ENCODE measurements at regions not wholly inside any gene's neighbourhood (a gene's known extent, or its start where the extent isn't known, plus 50 kb on each side); places are given as distances from the start of the nearest gene placed in this dataset.

- Mint-ChIP-seq H3K27ac (no peak overlapping the region), H3K4me1 (no peaks in the 10 kb centered on the region), H3K9me3 (no peaks in the 10 kb centered on the region), H3K27me3 (peaks cover 2% of the 10 kb centered on the region), H3K36me3 (no peaks in the 10 kb centered on the region), H3K4me3 (no peak overlapping the region)
Measured at GRCh38 chr2:126504949-126505348, 151.0 kb upstream of the GYPC start.

- H3K36me3 Mint-ChIP-seq, result no peaks in the 10 kb centered on the region
- no peak overlapping the region for H3K27ac Mint-ChIP-seq
- H3K9me3 Mint-ChIP-seq, result no peaks in the 10 kb centered on the region
- no peaks in the 10 kb centered on the region for H3K27me3 Mint-ChIP-seq
- peaks cover 0 to 1% (median 0%) of the 10 kb centered on the region in 3 donors for H3K4me1 Mint-ChIP-seq
- no peak overlapping the region for H3K4me3 Mint-ChIP-seq
Measured at GRCh38 chr2:126506786-126507185, 149.2 kb upstream of the GYPC start.

- no peak overlapping the region for H3K4me3 Mint-ChIP-seq
- H3K27me3 Mint-ChIP-seq, result no peaks in the 10 kb centered on the region
- H3K36me3 Mint-ChIP-seq, result no peaks in the 10 kb centered on the region
- H3K4me1 Mint-ChIP-seq, result peaks cover 0 to 1% (median 0%) of the 10 kb centered on the region in 3 donors
- no peaks in the 10 kb centered on the region for H3K9me3 Mint-ChIP-seq
- no peak overlapping the region for H3K27ac Mint-ChIP-seq
Measured at GRCh38 chr2:126507425-126507911, 148.5 kb upstream of the GYPC start.

- Mint-ChIP-seq H3K36me3 (no peaks in the 10 kb centered on the region), H3K9me3 (peaks cover 0 to 2% (median 0%) of the 10 kb centered on the region in 3 donors), H3K27ac (no peak overlapping the region), H3K27me3 (no peaks in the 10 kb centered on the region), H3K4me3 (no peak overlapping the region), H3K4me1 (peaks cover 0 to 1% (median 0%) of the 10 kb centered on the region in 3 donors)
Measured at GRCh38 chr2:126510356-126510755, 145.6 kb upstream of the GYPC start.

- Mint-ChIP-seq H3K27me3 (no peaks in the 10 kb centered on the region), H3K4me3 (no peak overlapping the region), H3K36me3 (no peaks in the 10 kb centered on the region), H3K4me1 (peaks cover 0 to 1% (median 0%) of the 10 kb centered on the region in 3 donors), H3K9me3 (peaks cover 0 to 4% (median 0%) of the 10 kb centered on the region in 3 donors), H3K27ac (no peak overlapping the region)
Measured at GRCh38 chr2:126510960-126511359, 145.0 kb upstream of the GYPC start.

GRCh38 chr2:126512026-126512425 is 143.9 kb upstream of the GYPC start:
- Mint-ChIP-seq H3K4me1 (peaks cover 0 to 1% (median 0%) of the 10 kb centered on the region in 3 donors), H3K27ac (no peak overlapping the region), H3K9me3 (peaks cover 0 to 7% (median 0%) of the 10 kb centered on the region in 3 donors), H3K27me3 (no peaks in the 10 kb centered on the region), H3K36me3 (no peaks in the 10 kb centered on the region), H3K4me3 (no peak overlapping the region)

- Mint-ChIP-seq H3K9me3 (peaks cover 0 to 7% (median 0%) of the 10 kb centered on the region in 3 donors), H3K4me3 (no peak overlapping the region), H3K27ac (no peak overlapping the region), H3K27me3 (no peaks in the 10 kb centered on the region), H3K4me1 (peaks cover 0 to 1% (median 0%) of the 10 kb centered on the region in 3 donors), H3K36me3 (no peaks in the 10 kb centered on the region)
Measured at GRCh38 chr2:126513033-126513432, 142.9 kb upstream of the GYPC start.

GRCh38 chr2:126515471-126515870 is 140.5 kb upstream of the GYPC start:
- Mint-ChIP-seq H3K4me1 (peaks cover 0 to 1% (median 0%) of the 10 kb centered on the region in 3 donors), H3K27ac (no peak overlapping the region), H3K36me3 (no peaks in the 10 kb centered on the region), H3K4me3 (no peak overlapping the region), H3K27me3 (peaks cover 2% of the 10 kb centered on the region), H3K9me3 (peaks cover 0 to 7% (median 0%) of the 10 kb centered on the region in 3 donors)

- H3K4me3 Mint-ChIP-seq, result no peak overlapping the region
- no peaks in the 10 kb centered on the region for H3K4me1 Mint-ChIP-seq
- peaks cover 4% of the 10 kb centered on the region for H3K27me3 Mint-ChIP-seq
- H3K36me3 Mint-ChIP-seq, result no peaks in the 10 kb centered on the region
- no peak overlapping the region for H3K27ac Mint-ChIP-seq
- H3K9me3 Mint-ChIP-seq, result peaks cover 0 to 7% (median 0%) of the 10 kb centered on the region in 3 donors
Measured at GRCh38 chr2:126518196-126518595, 137.8 kb upstream of the GYPC start.

- Mint-ChIP-seq H3K4me1 (no peaks in the 10 kb centered on the region), H3K27ac (no peak overlapping the region), H3K4me3 (no peak overlapping the region), H3K27me3 (peaks cover 4% of the 10 kb centered on the region), H3K9me3 (no peaks in the 10 kb centered on the region), H3K36me3 (no peaks in the 10 kb centered on the region)
Measured at GRCh38 chr2:126527836-126528490, 128.0 kb upstream of the GYPC start.

GRCh38 chr2:126531029-126531428 is 124.9 kb upstream of the GYPC start:
- Mint-ChIP-seq H3K4me3 (no peak overlapping the region), H3K4me1 (no peaks in the 10 kb centered on the region), H3K36me3 (no peaks in the 10 kb centered on the region), H3K27me3 (peaks cover 13% of the 10 kb centered on the region), H3K9me3 (no peaks in the 10 kb centered on the region), H3K27ac (no peak overlapping the region)

- Mint-ChIP-seq H3K4me3 (no peak overlapping the region), H3K27me3 (peaks cover 19% of the 10 kb centered on the region), H3K9me3 (peaks cover 0 to 3% (median under 1%) of the 10 kb centered on the region in 3 donors), H3K36me3 (no peaks in the 10 kb centered on the region), H3K4me1 (no peaks in the 10 kb centered on the region), H3K27ac (no peak overlapping the region)
Measured at GRCh38 chr2:126534478-126534877, 121.5 kb upstream of the GYPC start.

GRCh38 chr2:126535408-126535807 is 120.5 kb upstream of the GYPC start:
- H3K4me1 Mint-ChIP-seq, result no peaks in the 10 kb centered on the region
- H3K4me3 Mint-ChIP-seq, result no peak overlapping the region
- H3K27ac Mint-ChIP-seq, result no peak overlapping the region
- H3K36me3 Mint-ChIP-seq, result no peaks in the 10 kb centered on the region
- peaks cover 0 to 4% (median 3%) of the 10 kb centered on the region in 3 donors for H3K9me3 Mint-ChIP-seq
- peaks cover 19% of the 10 kb centered on the region for H3K27me3 Mint-ChIP-seq

- Mint-ChIP-seq H3K4me1 (no peaks in the 10 kb centered on the region), H3K27ac (no peak overlapping the region), H3K36me3 (no peaks in the 10 kb centered on the region), H3K4me3 (no peak overlapping the region), H3K27me3 (peaks cover 19% of the 10 kb centered on the region), H3K9me3 (peaks cover 0 to 4% (median 3%) of the 10 kb centered on the region in 3 donors)
Measured at GRCh38 chr2:126536605-126537200, 119.3 kb upstream of the GYPC start.

GRCh38 chr2:126539101-126539500 is 116.9 kb upstream of the GYPC start:
- H3K27me3 Mint-ChIP-seq, result peaks cover 9% of the 10 kb centered on the region
- no peaks in the 10 kb centered on the region for H3K4me1 Mint-ChIP-seq
- H3K27ac Mint-ChIP-seq, result no peak overlapping the region
- H3K4me3 Mint-ChIP-seq, result no peak overlapping the region
- H3K9me3 Mint-ChIP-seq, result peaks cover 3 to 18% (median 8%) of the 10 kb centered on the region in 3 donors
- no peaks in the 10 kb centered on the region for H3K36me3 Mint-ChIP-seq

- Mint-ChIP-seq H3K36me3 (no peaks in the 10 kb centered on the region), H3K4me1 (no peaks in the 10 kb centered on the region), H3K4me3 (no peak overlapping the region), H3K27ac (no peak overlapping the region), H3K9me3 (peaks cover 3 to 18% (median 7%) of the 10 kb centered on the region in 3 donors), H3K27me3 (no peaks in the 10 kb centered on the region)
Measured at GRCh38 chr2:126542247-126542646, 113.7 kb upstream of the GYPC start.
